T-helper 1 cell treated with Interleukin-12 subunit alpha and Interleukin-12 subunit beta and Interleukin-4 antibody, amounts not matched to agents 30 μg/mL and 1 μg/mL, for 36 hours (primary cell): ENCODE measurements at regions not wholly inside any gene's neighbourhood (a gene's known extent, or its start where the extent isn't known, plus 50 kb on each side); places are given as distances from the start of the nearest gene placed in this dataset.

ENCODE experiments used
- H3K27ac Mint-ChIP-seq: one replicate; pipeline ENCODE4 v1.8.0; 2021; ENCODE audit warnings: mild to moderate bottlenecking, mixed read lengths
- H3K27me3 Mint-ChIP-seq: one replicate; pipeline ENCODE4 v1.8.0; 2021; ENCODE audit warnings: low read depth, mixed read lengths
- H3K36me3 Mint-ChIP-seq: one replicate; pipeline ENCODE4 v1.8.0; 2021; ENCODE audit warnings: low read depth, mixed read lengths
- H3K4me1 Mint-ChIP-seq: one replicate; pipeline ENCODE4 v1.8.0; 2021; ENCODE audit warnings: low read depth, mixed read lengths
- H3K4me3 Mint-ChIP-seq: one replicate; pipeline ENCODE4 v1.8.0; 2021; ENCODE audit warnings: mild to moderate bottlenecking, moderate library complexity, mixed read lengths
- H3K9me3 Mint-ChIP-seq: one replicate; pipeline ENCODE4 v1.8.0; 2021; ENCODE audit warnings: mixed read lengths

GRCh38 chr14:86971292-86971691 lies 1021.7 kb downstream of the GALC start:
- no peaks in the 10 kb centered on the region for H3K36me3 Mint-ChIP-seq

GRCh38 chr14:86961106-86961716 lies 1031.8 kb downstream of the GALC start:
- Mint-ChIP-seq H3K27me3 (no peaks in the 10 kb centered on the region), H3K27ac (no peak overlapping the region), H3K36me3 (no peaks in the 10 kb centered on the region), H3K9me3 (peaks cover 5% of the 10 kb centered on the region), H3K4me3 (no peak overlapping the region), H3K4me1 (no peaks in the 10 kb centered on the region)

More at GRCh38 chr14:86971292-86971691, 1021.7 kb downstream of the GALC start:
- Mint-ChIP-seq H3K4me3 (no peak overlapping the region), H3K27ac (no peak overlapping the region), H3K4me1 (no peaks in the 10 kb centered on the region), H3K27me3 (no peaks in the 10 kb centered on the region), H3K9me3 (peaks cover 31% of the 10 kb centered on the region)

GRCh38 chr14:86955771-86956354 lies 1037.1 kb downstream of the GALC start:
- Mint-ChIP-seq H3K27me3 (no peaks in the 10 kb centered on the region), H3K9me3 (no peaks in the 10 kb centered on the region), H3K36me3 (no peaks in the 10 kb centered on the region), H3K4me1 (no peaks in the 10 kb centered on the region), H3K27ac (no peak overlapping the region), H3K4me3 (no peak overlapping the region)

- Mint-ChIP-seq H3K36me3 (no peaks in the 10 kb centered on the region), H3K4me1 (no peaks in the 10 kb centered on the region), H3K4me3 (no peak overlapping the region), H3K27ac (no peak overlapping the region), H3K27me3 (no peaks in the 10 kb centered on the region), H3K9me3 (peaks cover 3% of the 10 kb centered on the region)
These were observed 1038.4 kb downstream of the GALC start for GRCh38 chr14:86954623-86955022.

GRCh38 chr14:86946446-86946845 lies 1046.5 kb downstream of the GALC start:
- no peak overlapping the region for H3K4me3 Mint-ChIP-seq
- no peaks in the 10 kb centered on the region for H3K36me3 Mint-ChIP-seq
- no peaks in the 10 kb centered on the region for H3K27me3 Mint-ChIP-seq
- H3K4me1 Mint-ChIP-seq = no peaks in the 10 kb centered on the region
- no peak overlapping the region for H3K27ac Mint-ChIP-seq
- peaks cover 3% of the 10 kb centered on the region for H3K9me3 Mint-ChIP-seq

GRCh38 chr14:86944434-86944833 lies 1048.5 kb downstream of the GALC start:
- H3K9me3 Mint-ChIP-seq = no peaks in the 10 kb centered on the region
- no peak overlapping the region for H3K4me3 Mint-ChIP-seq
- no peak overlapping the region for H3K27ac Mint-ChIP-seq
- no peaks in the 10 kb centered on the region for H3K4me1 Mint-ChIP-seq
- no peaks in the 10 kb centered on the region for H3K36me3 Mint-ChIP-seq
- no peaks in the 10 kb centered on the region for H3K27me3 Mint-ChIP-seq

- Mint-ChIP-seq H3K9me3 (peaks cover 4% of the 10 kb centered on the region), H3K36me3 (no peaks in the 10 kb centered on the region), H3K27me3 (no peaks in the 10 kb centered on the region), H3K4me3 (no peak overlapping the region), H3K27ac (no peak overlapping the region), H3K4me1 (no peaks in the 10 kb centered on the region)
These were observed 1049.3 kb downstream of the GALC start for GRCh38 chr14:86943391-86944365.

- H3K4me1 Mint-ChIP-seq = no peaks in the 10 kb centered on the region
- peaks cover 4% of the 10 kb centered on the region for H3K9me3 Mint-ChIP-seq
- no peaks in the 10 kb centered on the region for H3K36me3 Mint-ChIP-seq
- H3K27ac Mint-ChIP-seq = no peak overlapping the region
- no peaks in the 10 kb centered on the region for H3K27me3 Mint-ChIP-seq
- no peak overlapping the region for H3K4me3 Mint-ChIP-seq
These were observed 1050.0 kb downstream of the GALC start for GRCh38 chr14:86942936-86943335.

GRCh38 chr14:86940106-86940505 lies 1052.9 kb downstream of the GALC start:
- Mint-ChIP-seq H3K9me3 (peaks cover 4% of the 10 kb centered on the region), H3K27me3 (no peaks in the 10 kb centered on the region), H3K4me1 (no peaks in the 10 kb centered on the region), H3K27ac (no peak overlapping the region), H3K4me3 (no peak overlapping the region), H3K36me3 (no peaks in the 10 kb centered on the region)

- H3K36me3 Mint-ChIP-seq = no peaks in the 10 kb centered on the region
- no peak overlapping the region for H3K27ac Mint-ChIP-seq
- H3K4me1 Mint-ChIP-seq = no peaks in the 10 kb centered on the region
- H3K4me3 Mint-ChIP-seq = no peak overlapping the region
- peaks cover 4% of the 10 kb centered on the region for H3K9me3 Mint-ChIP-seq
- H3K27me3 Mint-ChIP-seq = no peaks in the 10 kb centered on the region
These were observed 1054.7 kb downstream of the GALC start for GRCh38 chr14:86938320-86938719.

- Mint-ChIP-seq H3K27ac (no peak overlapping the region), H3K27me3 (no peaks in the 10 kb centered on the region), H3K9me3 (peaks cover 4% of the 10 kb centered on the region), H3K4me1 (no peaks in the 10 kb centered on the region), H3K36me3 (no peaks in the 10 kb centered on the region), H3K4me3 (no peak overlapping the region)
These were observed 1056.4 kb downstream of the GALC start for GRCh38 chr14:86936556-86936955.

GRCh38 chr14:86935241-86935885 lies 1057.6 kb downstream of the GALC start:
- Mint-ChIP-seq H3K36me3 (no peaks in the 10 kb centered on the region), H3K4me1 (no peaks in the 10 kb centered on the region), H3K4me3 (no peak overlapping the region), H3K27me3 (no peaks in the 10 kb centered on the region), H3K9me3 (peaks cover 4% of the 10 kb centered on the region), H3K27ac (no peak overlapping the region)

GRCh38 chr14:86933958-86934595 lies 1058.9 kb downstream of the GALC start:
- no peak overlapping the region for H3K27ac Mint-ChIP-seq
- no peaks in the 10 kb centered on the region for H3K4me1 Mint-ChIP-seq
- H3K4me3 Mint-ChIP-seq = no peak overlapping the region
- no peaks in the 10 kb centered on the region for H3K36me3 Mint-ChIP-seq
- peaks cover 3% of the 10 kb centered on the region for H3K9me3 Mint-ChIP-seq
- no peaks in the 10 kb centered on the region for H3K27me3 Mint-ChIP-seq

- Mint-ChIP-seq H3K36me3 (no peaks in the 10 kb centered on the region), H3K27me3 (no peaks in the 10 kb centered on the region), H3K9me3 (no peaks in the 10 kb centered on the region), H3K27ac (no peak overlapping the region), H3K4me3 (no peak overlapping the region), H3K4me1 (no peaks in the 10 kb centered on the region)
These were observed 1059.5 kb downstream of the GALC start for GRCh38 chr14:86933460-86933859.
